ENCODE measurements at regions not wholly inside any gene's neighbourhood (a gene's known extent, or its start where the extent isn't known, plus 50 kb on each side); places are given as distances from the start of the nearest gene placed in this dataset.

DNA sequence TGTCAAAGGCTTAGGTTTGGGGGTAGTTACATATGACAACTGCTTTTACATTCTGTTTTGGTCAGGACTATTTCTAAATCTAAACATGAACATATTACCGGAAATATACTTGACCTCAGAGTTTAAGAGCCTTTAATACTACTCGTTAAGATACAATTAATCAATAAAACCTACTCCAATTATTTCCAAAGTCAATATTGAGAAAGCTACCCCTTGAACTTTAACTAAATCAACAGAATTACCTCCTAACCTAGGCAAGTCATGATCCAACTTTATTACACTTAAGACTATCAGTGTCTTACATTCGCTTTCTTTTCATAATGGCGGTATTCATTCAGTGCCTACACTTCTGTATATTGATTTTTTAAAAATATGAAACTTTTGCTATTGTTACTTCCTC is 107.7 kb downstream of the RAP2B start:
- Mint-ChIP-seq H3K36me3 (peaks cover 25% of the 10 kb centered on the region), H3K9me3 (peaks cover 29% of the 10 kb centered on the region), H3K27ac (no peak overlapping the region), H3K4me1 (no peaks in the 10 kb centered on the region), H3K4me3 (no peak overlapping the region), H3K27me3 (ENCODE audit: low read depth) (no peaks in the 10 kb centered on the region; the same call in 1 of the 2 replicates)
- ChIA-PET CTCF (no interaction called here), POLR2A (no interaction called here)
- TF ChIP-seq OVOL2 (CRISPR knock-in tag; IDR thresholded peaks at IDR 0.05; ENCODE audit: borderline replicate concordance), result no peak
- ATAC-seq (no peak), DNase-seq (ENCODE audit: low spot score) (no peak)

DNA sequence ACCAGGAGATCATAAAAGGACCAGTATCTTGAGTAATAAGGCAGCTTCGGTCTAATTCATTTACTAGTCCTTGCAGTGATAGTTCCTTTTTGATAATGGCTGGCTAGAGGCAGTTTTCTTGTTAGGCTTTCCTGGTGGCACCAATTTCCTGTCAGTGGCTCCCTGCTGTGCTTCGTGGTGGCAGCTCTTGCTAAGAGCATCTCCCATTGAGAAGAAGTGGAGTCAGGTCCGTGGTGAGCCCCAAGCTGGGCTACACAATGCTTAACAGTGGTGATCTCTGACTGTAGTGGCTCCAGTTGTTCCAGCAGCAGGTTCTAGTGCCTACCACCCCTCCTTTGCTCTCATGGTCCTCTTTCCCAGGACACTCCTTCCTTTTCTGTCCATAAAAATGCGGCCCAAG is 111.2 kb downstream of the RAP2B start:
- no peak for DNase-seq (ENCODE audit: low spot score)
- H3K9me3 Mint-ChIP-seq, result peaks cover 2% of the 10 kb centered on the region
- ChIA-PET CTCF (no interaction called here), POLR2A (no interaction called here)
- no peaks in the 10 kb centered on the region for H3K27me3 Mint-ChIP-seq (ENCODE audit: low read depth)
- peaks cover 2% of the 10 kb centered on the region for H3K36me3 Mint-ChIP-seq
- no peaks in the 10 kb centered on the region for H3K4me1 Mint-ChIP-seq
- TF ChIP-seq, protein P1, sequence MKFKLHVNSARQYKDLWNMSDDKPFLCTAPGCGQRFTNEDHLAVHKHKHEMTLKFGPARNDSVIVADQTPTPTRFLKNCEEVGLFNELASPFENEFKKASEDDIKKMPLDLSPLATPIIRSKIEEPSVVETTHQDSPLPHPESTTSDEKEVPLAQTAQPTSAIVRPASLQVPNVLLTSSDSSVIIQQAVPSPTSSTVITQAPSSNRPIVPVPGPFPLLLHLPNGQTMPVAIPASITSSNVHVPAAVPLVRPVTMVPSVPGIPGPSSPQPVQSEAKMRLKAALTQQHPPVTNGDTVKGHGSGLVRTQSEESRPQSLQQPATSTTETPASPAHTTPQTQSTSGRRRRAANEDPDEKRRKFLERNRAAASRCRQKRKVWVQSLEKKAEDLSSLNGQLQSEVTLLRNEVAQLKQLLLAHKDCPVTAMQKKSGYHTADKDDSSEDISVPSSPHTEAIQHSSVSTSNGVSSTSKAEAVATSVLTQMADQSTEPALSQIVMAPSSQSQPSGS (CRISPR knock-in tag; IDR thresholded peaks at IDR 0.05; ENCODE audit: borderline replicate concordance, low read depth), result no peak
- TF ChIP-seq ZNF219 (CRISPR knock-in tag; IDR thresholded peaks at IDR 0.05; ENCODE audit: borderline replicate concordance), result no peak
- no peak for ATAC-seq
- H3K4me3 Mint-ChIP-seq, result no peak overlapping the region
- H3K27ac Mint-ChIP-seq, result no peak overlapping the region

DNA sequence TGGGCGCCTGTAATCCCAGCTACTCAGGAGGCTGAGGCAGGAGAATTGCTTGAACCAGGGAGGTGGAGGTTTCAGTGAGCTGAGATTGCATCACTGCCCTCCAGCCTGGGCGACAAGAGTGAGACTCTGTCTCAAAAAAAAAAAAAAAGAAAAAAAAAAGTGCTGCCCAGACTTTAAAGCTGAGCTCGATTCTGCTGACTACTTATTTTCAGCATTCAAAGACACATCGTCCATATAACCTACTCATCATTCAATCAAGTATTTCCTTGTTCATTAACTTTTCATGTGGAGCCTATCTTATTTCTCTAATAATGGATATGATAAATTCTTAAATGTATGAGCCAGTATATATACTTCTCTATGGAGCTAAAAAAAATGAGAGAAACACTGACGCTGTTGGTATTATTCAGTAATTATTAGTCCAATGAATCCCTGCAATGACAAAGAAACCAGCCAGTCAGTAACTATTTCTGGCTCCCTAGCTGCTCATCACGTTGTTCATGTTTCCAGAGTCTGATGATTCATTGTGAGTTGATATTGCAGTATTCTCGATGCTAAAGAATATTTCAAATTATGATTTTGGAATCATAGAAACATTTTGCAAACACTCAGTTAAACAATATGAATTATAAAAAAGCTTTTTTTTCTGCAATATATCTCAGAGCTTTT is 111.9 kb downstream of the RAP2B start:
- H3K27ac Mint-ChIP-seq, result no peak overlapping the region
- no peaks in the 10 kb centered on the region; the same call in 1 of the 2 replicates for H3K9me3 Mint-ChIP-seq
- DNase-seq (ENCODE audit: low spot score) (no peak), ATAC-seq (no peak)
- CTCF ChIA-PET, result no interaction called here
- POLR2A ChIA-PET, result no interaction called here
- no peaks in the 10 kb centered on the region for H3K36me3 Mint-ChIP-seq
- no peaks in the 10 kb centered on the region for H3K27me3 Mint-ChIP-seq (ENCODE audit: low read depth)
- H3K4me3 Mint-ChIP-seq, result no peak overlapping the region
- TF ChIP-seq ZNF232 (CRISPR knock-in tag; IDR thresholded peaks at IDR 0.05), result no peak
- TF ChIP-seq SP1 (CRISPR knock-in tag; conservative IDR thresholded peaks at IDR 0.05), result no peak
- no peak for TF ChIP-seq OVOL2 (CRISPR knock-in tag; IDR thresholded peaks at IDR 0.05; ENCODE audit: borderline replicate concordance)
- TF ChIP-seq, protein P2, sequence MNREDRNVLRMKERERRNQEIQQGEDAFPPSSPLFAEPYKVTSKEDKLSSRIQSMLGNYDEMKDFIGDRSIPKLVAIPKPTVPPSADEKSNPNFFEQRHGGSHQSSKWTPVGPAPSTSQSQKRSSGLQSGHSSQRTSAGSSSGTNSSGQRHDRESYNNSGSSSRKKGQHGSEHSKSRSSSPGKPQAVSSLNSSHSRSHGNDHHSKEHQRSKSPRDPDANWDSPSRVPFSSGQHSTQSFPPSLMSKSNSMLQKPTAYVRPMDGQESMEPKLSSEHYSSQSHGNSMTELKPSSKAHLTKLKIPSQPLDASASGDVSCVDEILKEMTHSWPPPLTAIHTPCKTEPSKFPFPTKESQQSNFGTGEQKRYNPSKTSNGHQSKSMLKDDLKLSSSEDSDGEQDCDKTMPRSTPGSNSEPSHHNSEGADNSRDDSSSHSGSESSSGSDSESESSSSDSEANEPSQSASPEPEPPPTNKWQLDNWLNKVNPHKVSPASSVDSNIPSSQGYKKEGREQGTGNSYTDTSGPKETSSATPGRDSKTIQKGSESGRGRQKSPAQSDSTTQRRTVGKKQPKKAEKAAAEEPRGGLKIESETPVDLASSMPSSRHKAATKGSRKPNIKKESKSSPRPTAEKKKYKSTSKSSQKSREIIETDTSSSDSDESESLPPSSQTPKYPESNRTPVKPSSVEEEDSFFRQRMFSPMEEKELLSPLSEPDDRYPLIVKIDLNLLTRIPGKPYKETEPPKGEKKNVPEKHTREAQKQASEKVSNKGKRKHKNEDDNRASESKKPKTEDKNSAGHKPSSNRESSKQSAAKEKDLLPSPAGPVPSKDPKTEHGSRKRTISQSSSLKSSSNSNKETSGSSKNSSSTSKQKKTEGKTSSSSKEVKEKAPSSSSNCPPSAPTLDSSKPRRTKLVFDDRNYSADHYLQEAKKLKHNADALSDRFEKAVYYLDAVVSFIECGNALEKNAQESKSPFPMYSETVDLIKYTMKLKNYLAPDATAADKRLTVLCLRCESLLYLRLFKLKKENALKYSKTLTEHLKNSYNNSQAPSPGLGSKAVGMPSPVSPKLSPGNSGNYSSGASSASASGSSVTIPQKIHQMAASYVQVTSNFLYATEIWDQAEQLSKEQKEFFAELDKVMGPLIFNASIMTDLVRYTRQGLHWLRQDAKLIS (CRISPR knock-in tag; IDR thresholded peaks at IDR 0.05; ENCODE audit: borderline replicate concordance), result no peak
- TF ChIP-seq, protein P3, sequence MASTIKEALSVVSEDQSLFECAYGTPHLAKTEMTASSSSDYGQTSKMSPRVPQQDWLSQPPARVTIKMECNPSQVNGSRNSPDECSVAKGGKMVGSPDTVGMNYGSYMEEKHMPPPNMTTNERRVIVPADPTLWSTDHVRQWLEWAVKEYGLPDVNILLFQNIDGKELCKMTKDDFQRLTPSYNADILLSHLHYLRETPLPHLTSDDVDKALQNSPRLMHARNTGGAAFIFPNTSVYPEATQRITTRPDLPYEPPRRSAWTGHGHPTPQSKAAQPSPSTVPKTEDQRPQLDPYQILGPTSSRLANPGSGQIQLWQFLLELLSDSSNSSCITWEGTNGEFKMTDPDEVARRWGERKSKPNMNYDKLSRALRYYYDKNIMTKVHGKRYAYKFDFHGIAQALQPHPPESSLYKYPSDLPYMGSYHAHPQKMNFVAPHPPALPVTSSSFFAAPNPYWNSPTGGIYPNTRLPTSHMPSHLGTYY (CRISPR knock-in tag; IDR thresholded peaks at IDR 0.05), result no peak
- no peak for TF ChIP-seq FOXK1 (CRISPR knock-in tag; IDR thresholded peaks at IDR 0.05)
- TF ChIP-seq EMX1 (CRISPR knock-in tag; IDR thresholded peaks at IDR 0.05), result no peak
- TF ChIP-seq, protein P4, sequence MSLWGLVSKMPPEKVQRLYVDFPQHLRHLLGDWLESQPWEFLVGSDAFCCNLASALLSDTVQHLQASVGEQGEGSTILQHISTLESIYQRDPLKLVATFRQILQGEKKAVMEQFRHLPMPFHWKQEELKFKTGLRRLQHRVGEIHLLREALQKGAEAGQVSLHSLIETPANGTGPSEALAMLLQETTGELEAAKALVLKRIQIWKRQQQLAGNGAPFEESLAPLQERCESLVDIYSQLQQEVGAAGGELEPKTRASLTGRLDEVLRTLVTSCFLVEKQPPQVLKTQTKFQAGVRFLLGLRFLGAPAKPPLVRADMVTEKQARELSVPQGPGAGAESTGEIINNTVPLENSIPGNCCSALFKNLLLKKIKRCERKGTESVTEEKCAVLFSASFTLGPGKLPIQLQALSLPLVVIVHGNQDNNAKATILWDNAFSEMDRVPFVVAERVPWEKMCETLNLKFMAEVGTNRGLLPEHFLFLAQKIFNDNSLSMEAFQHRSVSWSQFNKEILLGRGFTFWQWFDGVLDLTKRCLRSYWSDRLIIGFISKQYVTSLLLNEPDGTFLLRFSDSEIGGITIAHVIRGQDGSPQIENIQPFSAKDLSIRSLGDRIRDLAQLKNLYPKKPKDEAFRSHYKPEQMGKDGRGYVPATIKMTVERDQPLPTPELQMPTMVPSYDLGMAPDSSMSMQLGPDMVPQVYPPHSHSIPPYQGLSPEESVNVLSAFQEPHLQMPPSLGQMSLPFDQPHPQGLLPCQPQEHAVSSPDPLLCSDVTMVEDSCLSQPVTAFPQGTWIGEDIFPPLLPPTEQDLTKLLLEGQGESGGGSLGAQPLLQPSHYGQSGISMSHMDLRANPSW (CRISPR knock-in tag; conservative IDR thresholded peaks at IDR 0.05; ENCODE audit: low read depth), result no peak
- no peak for TF ChIP-seq NR1H2 (CRISPR knock-in tag; IDR thresholded peaks at IDR 0.05)
- TF ChIP-seq, protein P5, sequence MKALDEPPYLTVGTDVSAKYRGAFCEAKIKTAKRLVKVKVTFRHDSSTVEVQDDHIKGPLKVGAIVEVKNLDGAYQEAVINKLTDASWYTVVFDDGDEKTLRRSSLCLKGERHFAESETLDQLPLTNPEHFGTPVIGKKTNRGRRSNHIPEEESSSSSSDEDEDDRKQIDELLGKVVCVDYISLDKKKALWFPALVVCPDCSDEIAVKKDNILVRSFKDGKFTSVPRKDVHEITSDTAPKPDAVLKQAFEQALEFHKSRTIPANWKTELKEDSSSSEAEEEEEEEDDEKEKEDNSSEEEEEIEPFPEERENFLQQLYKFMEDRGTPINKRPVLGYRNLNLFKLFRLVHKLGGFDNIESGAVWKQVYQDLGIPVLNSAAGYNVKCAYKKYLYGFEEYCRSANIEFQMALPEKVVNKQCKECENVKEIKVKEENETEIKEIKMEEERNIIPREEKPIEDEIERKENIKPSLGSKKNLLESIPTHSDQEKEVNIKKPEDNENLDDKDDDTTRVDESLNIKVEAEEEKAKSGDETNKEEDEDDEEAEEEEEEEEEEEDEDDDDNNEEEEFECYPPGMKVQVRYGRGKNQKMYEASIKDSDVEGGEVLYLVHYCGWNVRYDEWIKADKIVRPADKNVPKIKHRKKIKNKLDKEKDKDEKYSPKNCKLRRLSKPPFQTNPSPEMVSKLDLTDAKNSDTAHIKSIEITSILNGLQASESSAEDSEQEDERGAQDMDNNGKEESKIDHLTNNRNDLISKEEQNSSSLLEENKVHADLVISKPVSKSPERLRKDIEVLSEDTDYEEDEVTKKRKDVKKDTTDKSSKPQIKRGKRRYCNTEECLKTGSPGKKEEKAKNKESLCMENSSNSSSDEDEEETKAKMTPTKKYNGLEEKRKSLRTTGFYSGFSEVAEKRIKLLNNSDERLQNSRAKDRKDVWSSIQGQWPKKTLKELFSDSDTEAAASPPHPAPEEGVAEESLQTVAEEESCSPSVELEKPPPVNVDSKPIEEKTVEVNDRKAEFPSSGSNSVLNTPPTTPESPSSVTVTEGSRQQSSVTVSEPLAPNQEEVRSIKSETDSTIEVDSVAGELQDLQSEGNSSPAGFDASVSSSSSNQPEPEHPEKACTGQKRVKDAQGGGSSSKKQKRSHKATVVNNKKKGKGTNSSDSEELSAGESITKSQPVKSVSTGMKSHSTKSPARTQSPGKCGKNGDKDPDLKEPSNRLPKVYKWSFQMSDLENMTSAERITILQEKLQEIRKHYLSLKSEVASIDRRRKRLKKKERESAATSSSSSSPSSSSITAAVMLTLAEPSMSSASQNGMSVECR (CRISPR knock-in tag; IDR thresholded peaks at IDR 0.05; ENCODE audit: borderline replicate concordance), result no peak
- no peaks in the 10 kb centered on the region for H3K4me1 Mint-ChIP-seq

All from WTC11 (cell line).